Endothelial cell of umbilical vein (primary cell): ENCODE measurements at regions not wholly inside any gene's neighbourhood (a gene's known extent, or its start where the extent isn't known, plus 50 kb on each side); places are given as distances from the start of the nearest gene placed in this dataset.
"Not testable (repeated sequence)": the region's sequence is repeated elsewhere in the genome, so short reads cannot be mapped to it uniquely, and the experiment has no call there.

ENCODE experiments used
- BruUV-seq: library from RNA; stranded (reverse); fragments of 400-500 nt; replicated peaks from 2 replicates; lab custom pipeline; 2021; lab: Mats Ljungman, UMichigan
- CTCF ChIA-PET: fragments of 300-600, 350-600 bp; sonication (Branson Sonifier 250); formaldehyde crosslinking; loops from one replicate; lab custom pipeline; 2021; ENCODE audit warnings: antibody characterized with exemption, inconsistent platforms; lab: Charles Lee
- POLR2A ChIA-PET: fragments of 300-600, 350-600 bp; sonication (Branson Sonifier 250); formaldehyde crosslinking; loops from one replicate; lab custom pipeline; 2021; ENCODE audit warnings: antibody characterized with exemption, inconsistent platforms; lab: Charles Lee
- DNase-seq: peaks from one replicate; pipeline ENCODE4 v3.0.0-alpha.2; 2011; ENCODE audit warnings: low read depth, low spot score
- FAIRE-seq: peaks from 2 replicates; lab custom pipeline; 2011; peaks lifted over from hg19 to GRCh38; lab: Jason Lieb, UNC
- H2AFZ ChIP-seq: 2 replicates; pipeline ENCODE4 v1.6.0; 2012; ENCODE audit warnings: low read depth, low read length, control low read depth, inconsistent platforms
- H3K27ac ChIP-seq: 2 replicates; pipeline ENCODE4 v1.5.1; 2011; ENCODE audit warnings: low read depth, mild to moderate bottlenecking, control low read depth, low read length, moderate library complexity; ENCODE audit not compliant: insufficient read depth
- H3K27me3 ChIP-seq, 2 experiments: 2 replicates each; pipeline versions ENCODE4 v1.6.0 to v1.6.1; 2011; ENCODE audit warnings: low read length in 2 of 2, mixed read lengths in 1 of 2; ENCODE audit not compliant: control insufficient read depth in 2 of 2, insufficient read depth in 2 of 2
- H3K36me3 ChIP-seq, 2 experiments: 2 replicates in 1 of 2; 3 replicates in 1 of 2; pipeline ENCODE4 v1.5.1; 2011; ENCODE audit warnings: low read length in 2 of 2, mild to moderate bottlenecking in 1 of 2, moderate library complexity in 1 of 2; ENCODE audit not compliant: control insufficient read depth in 2 of 2, insufficient read depth in 2 of 2; ENCODE audit errors: extremely low read depth in 1 of 2
- H3K4me1 ChIP-seq: 3 replicates; pipeline ENCODE4 v1.5.1; 2011; ENCODE audit warnings: mild to moderate bottlenecking, low read length; ENCODE audit not compliant: control insufficient read depth, insufficient read depth; ENCODE audit errors: extremely low read depth
- H3K4me2 ChIP-seq: 2 replicates; pipeline ENCODE4 v1.6.1; 2011; ENCODE audit warnings: low read length, control low read depth, mixed read lengths; ENCODE audit not compliant: insufficient read depth
- H3K4me3 ChIP-seq, 3 experiments: fragments of 200-600 bp in 1 of 3; sonication (generic), shearing (Covaris generic) in 1 of 3; replicated peaks in 1 of 3; 2 replicates each; pipeline ENCODE4 v1.5.1; 2011 to 2016; ENCODE audit warnings: control low read depth in 3 of 3, low read length in 3 of 3, mild to moderate bottlenecking in 2 of 3, inconsistent platforms in 1 of 3, low read depth in 1 of 3, moderate library complexity in 1 of 3; ENCODE audit not compliant: insufficient read depth in 1 of 3
- H3K79me2 ChIP-seq: 2 replicates; pipeline ENCODE4 v1.6.0; 2012; ENCODE audit warnings: low read length, inconsistent platforms; ENCODE audit not compliant: control insufficient read depth, insufficient read depth
- H3K9ac ChIP-seq: replicated peaks from 2 replicates; pipeline ENCODE3; 2011; ENCODE audit warnings: low read length, control low read depth; ENCODE audit not compliant: insufficient read depth; ENCODE audit errors: extremely low read depth
- H3K9me1 ChIP-seq: replicated peaks from 3 replicates; pipeline ENCODE4 v1.6.0; 2011; ENCODE audit warnings: mild to moderate bottlenecking, low read length; ENCODE audit not compliant: control insufficient read depth, insufficient read depth; ENCODE audit errors: extremely low read depth
- H3K9me3 ChIP-seq: replicated peaks from 2 replicates; pipeline ENCODE4 v1.5.1; 2012; ENCODE audit warnings: low read length, inconsistent platforms; ENCODE audit not compliant: control insufficient read depth, insufficient read depth
- H4K20me1 ChIP-seq: replicated peaks from 2 replicates; pipeline ENCODE3; 2011; ENCODE audit warnings: mild to moderate bottlenecking, low read length; ENCODE audit not compliant: control insufficient read depth, insufficient read depth; ENCODE audit errors: extremely low read depth
- dilution Hi-C: fragments of 300-500 bp; cut with MboI; formaldehyde crosslinking; loops from one replicate; pipeline ENCODE4 v1.15.0; 2019; ENCODE audit warnings: low sequenced_read_pairs; ENCODE audit not compliant: extremely low pct_ligation_motif_present
- intact Hi-C: fragments of 100-400 bp; cut with micrococcal nuclease; formaldehyde crosslinking; loops from one replicate; pipeline ENCODE4 v1.10.0; 2022

GRCh38 chr9:40993842-40994241 is 134.6 kb downstream of the FOXD4L6 start:
- CTCF ChIA-PET, H2AFZ ChIP-seq, FAIRE-seq, intact Hi-C loops, DNase-seq, H3K79me2 ChIP-seq, H4K20me1 ChIP-seq, POLR2A ChIA-PET, H3K9me3 ChIP-seq, dilution Hi-C loops, H3K27me3 ChIP-seq, H3K4me3 ChIP-seq, H3K4me1 ChIP-seq, H3K36me3 ChIP-seq, H3K4me2 ChIP-seq, BruUV-seq, H3K9me1 ChIP-seq, H3K27ac ChIP-seq, H3K9ac ChIP-seq: not testable (repeated sequence)

- CTCF ChIA-PET, H3K9me3 ChIP-seq, H3K9ac ChIP-seq, BruUV-seq, H4K20me1 ChIP-seq, FAIRE-seq, DNase-seq, H3K4me3 ChIP-seq, H3K4me1 ChIP-seq, dilution Hi-C loops, H3K9me1 ChIP-seq, H2AFZ ChIP-seq, H3K27ac ChIP-seq, POLR2A ChIA-PET, H3K79me2 ChIP-seq, intact Hi-C loops, H3K27me3 ChIP-seq, H3K36me3 ChIP-seq: not testable (repeated sequence)
- H3K4me2 ChIP-seq = peak overlapping the region; percentile 76
These were observed 135.1 kb downstream of the FOXD4L6 start for GRCh38 chr9:40993375-40993774.

- H3K27me3 ChIP-seq, H3K4me1 ChIP-seq, FAIRE-seq, DNase-seq, H3K9me1 ChIP-seq, H3K9me3 ChIP-seq, H3K79me2 ChIP-seq, intact Hi-C loops, H3K36me3 ChIP-seq, POLR2A ChIA-PET, dilution Hi-C loops, H4K20me1 ChIP-seq: not testable (repeated sequence)
- TSS peak; percentile 66 for BruUV-seq
- CTCF ChIA-PET = interaction anchor here (1.0 to 1.6 kb wide), 2 partner anchors 8 to 72 kb away, joined by 3 to 8 read pairs; no protein-coding TSS in a partner anchor
- Histone ChIP-seq H3K27ac (peak overlapping the region; percentile 88), H3K9ac (peak overlapping the region; percentile 81), H3K4me2 (peak overlapping the region; percentile 76), H2AFZ (peak overlapping the region; percentile 76), H3K4me3 (peak overlapping the region; percentile 53 to 98 (median 84))
These were observed 136.0 kb downstream of the FOXD4L6 start for GRCh38 chr9:40992472-40992821.
